ENCODE measurements at regions not wholly inside any gene's neighbourhood (a gene's known extent, or its start where the extent isn't known, plus 50 kb on each side); places are given as distances from the start of the nearest gene placed in this dataset.
"Not testable (repeated sequence)": the region's sequence is repeated elsewhere in the genome, so short reads cannot be mapped to it uniquely, and the experiment has no call there.

DNA sequence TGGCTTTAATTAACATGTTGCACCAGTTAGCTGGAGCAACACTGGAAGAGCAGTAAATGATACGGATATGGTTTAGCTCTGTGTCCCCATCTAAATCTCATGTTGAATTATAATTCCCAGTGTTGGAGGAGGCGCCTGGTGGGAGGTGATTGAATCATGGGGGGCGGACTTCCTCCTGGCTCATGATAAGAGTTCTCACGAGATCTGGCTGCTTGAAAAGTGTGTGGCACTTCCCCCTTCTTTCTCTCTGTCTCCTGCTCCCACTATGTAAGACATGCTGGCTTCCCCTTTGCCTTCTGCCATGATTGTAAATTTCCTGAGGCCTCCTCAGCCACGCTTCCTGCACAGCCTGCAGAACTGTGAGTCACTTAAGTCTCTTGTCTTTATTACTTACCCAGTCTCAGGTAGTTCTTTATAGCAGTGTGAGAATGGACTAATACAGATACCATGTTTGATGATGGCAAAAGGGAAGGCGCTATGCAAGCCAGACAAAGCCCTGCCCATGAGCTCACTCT lies 963.6 kb downstream of the SOCS6 start:
- no peak for DNase-seq (ENCODE audit: low read depth in 1 of 2, low spot score in 1 of 2)

DNA sequence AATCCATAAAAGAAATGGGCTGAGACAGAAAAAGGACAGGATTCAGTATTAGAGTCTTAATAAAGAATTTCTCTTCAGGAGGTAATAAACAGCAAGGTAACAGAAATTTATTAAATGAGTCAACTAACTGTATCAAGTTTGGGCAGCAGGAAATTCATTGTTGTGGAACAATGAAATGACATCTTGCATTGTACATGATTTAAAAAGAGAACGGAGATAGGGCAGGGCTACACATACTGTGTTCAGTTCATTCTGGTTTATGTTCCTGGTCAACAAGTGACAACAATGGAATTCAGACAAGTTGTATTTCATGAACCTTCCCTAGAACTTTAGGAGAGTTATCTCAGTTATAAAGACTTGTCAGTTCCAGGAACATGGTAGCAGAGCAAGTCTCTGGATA lies 961.3 kb downstream of the SOCS6 start:
- DNase-seq (ENCODE audit: low read depth in 1 of 2, low spot score in 1 of 2), result no peak

- DNase-seq (ENCODE audit: low read depth in 1 of 2, low spot score in 1 of 2), result no peak
Observed at GRCh38 chr18:71249791-71250190, 960.9 kb downstream of the SOCS6 start.

GRCh38 chr18:71242981-71243380 lies 954.1 kb downstream of the SOCS6 start:
- DNase-seq (ENCODE audit: low read depth in 1 of 2, low spot score in 1 of 2), result no peak

- DNase-seq (ENCODE audit: low read depth in 1 of 2, low spot score in 1 of 2), result no peak
Observed at GRCh38 chr18:71238974-71239624, 950.3 kb downstream of the SOCS6 start.

- DNase-seq (ENCODE audit: low read depth in 1 of 2, low spot score in 1 of 2), result no peak
Observed at GRCh38 chr18:71237641-71238040, 948.8 kb downstream of the SOCS6 start.

- DNase-seq (ENCODE audit: low read depth in 1 of 2, low spot score in 1 of 2), result no peak
Observed at GRCh38 chr18:71233177-71233576, 944.3 kb downstream of the SOCS6 start.

- no peak for DNase-seq (ENCODE audit: low read depth in 1 of 2, low spot score in 1 of 2)
Observed at GRCh38 chr18:71223486-71223885, 934.6 kb downstream of the SOCS6 start.

- DNase-seq (ENCODE audit: low read depth in 1 of 2, low spot score in 1 of 2), result no peak
Observed at GRCh38 chr18:71221405-71221804, 932.6 kb downstream of the SOCS6 start.

DNA sequence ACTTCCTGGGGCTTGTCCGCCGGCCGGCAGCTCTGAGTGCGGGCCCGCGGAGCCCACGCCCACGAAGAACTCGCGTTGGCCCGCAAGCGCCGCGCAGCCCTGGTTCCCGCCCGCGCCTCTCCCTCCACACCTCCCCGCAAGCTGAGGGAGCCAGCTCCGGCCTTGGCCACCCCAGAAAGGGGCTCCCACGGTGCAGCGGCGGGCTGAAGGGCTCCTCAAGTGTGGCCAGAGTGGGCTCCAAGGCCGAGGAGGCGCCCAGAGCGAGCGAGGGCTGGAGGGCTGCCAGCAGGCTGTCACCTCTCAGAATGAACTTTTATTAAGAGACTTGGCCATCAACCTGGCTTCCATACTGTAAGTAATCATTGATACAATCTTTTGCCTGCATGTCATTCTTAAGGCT lies 923.9 kb downstream of the SOCS6 start:
- not testable (repeated sequence) for DNase-seq (ENCODE audit: low read depth in 1 of 2, low spot score in 1 of 2)

- no peak for DNase-seq (ENCODE audit: low read depth in 1 of 2, low spot score in 1 of 2)
Observed at GRCh38 chr18:71212222-71212621, 923.4 kb downstream of the SOCS6 start.

- no peak for DNase-seq (ENCODE audit: low read depth in 1 of 2, low spot score in 1 of 2)
Observed at GRCh38 chr18:71209944-71210343, 921.1 kb downstream of the SOCS6 start.

- no peak for DNase-seq (ENCODE audit: low read depth in 1 of 2, low spot score in 1 of 2)
Observed at GRCh38 chr18:71194438-71194837, 905.6 kb downstream of the SOCS6 start.

DNA sequence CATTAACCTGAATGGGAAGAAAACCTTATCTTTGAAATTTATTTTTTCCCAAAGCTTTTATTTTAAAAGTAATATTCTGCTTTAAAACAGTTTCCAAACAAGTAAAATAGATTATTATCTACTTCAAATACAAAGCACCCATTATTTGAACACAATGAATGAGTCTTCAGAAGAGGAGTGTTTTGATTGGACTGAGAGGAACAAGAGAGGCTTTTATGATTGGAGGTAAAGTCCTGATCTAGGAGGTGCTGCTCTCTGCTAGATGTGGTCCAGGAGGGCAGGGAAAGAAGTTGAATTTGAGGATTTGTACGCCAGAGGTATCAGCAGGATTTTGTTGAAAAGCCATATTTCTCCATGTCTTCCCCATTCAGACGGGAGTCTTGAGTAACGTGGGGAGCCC lies 900.7 kb downstream of the SOCS6 start:
- no peak for DNase-seq (ENCODE audit: low read depth in 1 of 2, low spot score in 1 of 2)

DNA sequence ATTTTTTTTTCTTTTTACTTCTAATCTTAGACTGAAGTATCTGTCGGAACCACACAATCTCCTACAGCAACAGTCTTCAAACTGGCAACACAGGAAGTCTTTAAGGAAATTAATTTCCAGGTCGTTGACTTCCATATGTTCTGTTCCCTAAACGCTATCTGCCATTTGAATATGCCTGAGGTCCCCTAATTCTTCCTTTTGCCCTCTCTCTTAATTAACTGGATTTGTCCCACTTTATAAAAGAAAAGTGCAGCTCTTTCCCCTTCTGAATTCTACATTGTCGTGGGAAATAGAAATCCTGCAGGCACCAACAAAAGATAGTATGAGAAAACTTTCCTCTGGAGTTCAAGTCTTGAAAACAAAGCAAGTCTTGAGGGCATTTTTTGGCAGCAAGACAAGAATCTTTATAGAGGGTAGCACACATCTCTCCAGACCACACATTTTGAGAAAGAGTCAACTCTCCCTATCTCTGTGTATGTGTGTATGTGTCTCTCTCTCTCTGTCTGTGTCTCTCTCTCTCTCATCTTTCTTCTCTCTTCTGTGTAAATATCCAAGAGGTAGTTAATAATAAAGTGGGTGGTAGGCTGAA lies 879.8 kb downstream of the SOCS6 start:
- no peak for DNase-seq (ENCODE audit: low read depth in 1 of 2, low spot score in 1 of 2)

GRCh38 chr18:71136487-71136886 lies 847.6 kb downstream of the SOCS6 start:
- DNase-seq (ENCODE audit: low read depth in 1 of 2, low spot score in 1 of 2), result no peak

DNA sequence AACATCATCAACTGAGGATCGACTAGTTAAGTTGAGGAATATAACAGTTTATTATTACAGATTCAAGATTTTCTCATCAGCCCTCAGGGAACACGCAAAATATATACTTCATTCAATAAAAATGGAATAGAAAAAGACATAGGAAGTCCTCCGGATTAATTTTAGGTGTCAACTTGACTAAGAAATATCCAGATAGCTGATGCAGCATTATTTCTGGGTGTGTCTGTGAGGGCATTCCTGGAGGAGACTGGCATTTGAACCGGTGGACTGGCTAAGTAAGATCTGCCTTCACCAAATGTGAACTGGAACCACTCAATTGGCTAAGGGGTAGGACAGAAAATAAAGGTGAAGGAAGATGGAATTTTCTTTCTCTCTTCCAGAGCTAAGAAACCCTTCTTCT lies 845.3 kb downstream of the SOCS6 start:
- DNase-seq (ENCODE audit: low read depth in 1 of 2, low spot score in 1 of 2), result no peak

GRCh38 chr18:71131918-71132317 lies 843.1 kb downstream of the SOCS6 start:
- no peak for DNase-seq (ENCODE audit: low read depth in 1 of 2, low spot score in 1 of 2)

DNA sequence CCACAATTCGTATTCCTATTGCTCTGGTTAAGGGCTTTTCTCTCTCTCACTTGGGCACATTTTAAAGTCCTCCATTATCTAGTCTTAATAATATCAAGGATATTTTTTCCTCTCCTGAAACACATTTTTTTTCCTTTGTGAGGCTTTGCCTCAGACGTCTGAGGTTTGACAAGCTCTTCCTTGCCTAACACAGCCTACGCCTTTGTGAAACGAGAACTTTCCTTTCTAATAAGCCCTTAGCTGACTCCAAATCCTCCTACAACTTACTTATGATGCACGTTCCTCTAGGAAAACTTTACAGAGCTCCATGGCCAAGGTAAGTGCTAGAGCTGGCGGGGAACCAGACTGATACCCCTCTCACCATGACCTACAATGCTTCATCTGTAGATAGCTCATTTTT lies 841.5 kb downstream of the SOCS6 start:
- DNase-seq (ENCODE audit: low read depth in 1 of 2, low spot score in 1 of 2), result no peak

DNA sequence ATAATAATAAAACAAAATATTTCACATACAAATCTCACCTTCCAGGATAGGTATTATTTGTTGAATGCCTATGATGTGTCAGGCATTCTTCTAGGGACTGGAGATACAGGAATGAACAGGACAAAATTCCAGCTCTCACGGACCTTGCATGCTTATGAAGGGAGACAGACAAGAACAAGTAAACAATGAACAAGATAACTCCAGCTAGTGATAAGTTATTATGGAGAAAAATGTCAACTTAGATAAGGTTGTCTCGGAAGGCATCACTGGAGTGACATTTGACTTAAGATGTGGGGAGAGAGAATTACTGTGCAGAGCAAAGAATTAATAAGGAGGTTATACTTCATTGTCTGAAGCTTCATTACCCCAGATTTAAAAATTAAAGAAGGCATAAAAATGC lies 836.7 kb downstream of the SOCS6 start:
- DNase-seq (ENCODE audit: low read depth in 1 of 2, low spot score in 1 of 2), result no peak

- DNase-seq (ENCODE audit: low read depth in 1 of 2, low spot score in 1 of 2), result no peak
Observed at GRCh38 chr18:71116535-71116934, 827.7 kb downstream of the SOCS6 start.

GRCh38 chr18:71115261-71115660 lies 826.4 kb downstream of the SOCS6 start:
- DNase-seq (ENCODE audit: low read depth in 1 of 2, low spot score in 1 of 2), result no peak

All from stimulated activated CD4-positive, alpha-beta T cell treated with anti-CD3 and anti-CD28 coated beads, Interleukin-15, amount 100 ng/mL, for 1 hour (primary cell).